ENCODE measurements at regions not wholly inside any gene's neighbourhood (a gene's known extent, or its start where the extent isn't known, plus 50 kb on each side); places are given as distances from the start of the nearest gene placed in this dataset.

DNA sequence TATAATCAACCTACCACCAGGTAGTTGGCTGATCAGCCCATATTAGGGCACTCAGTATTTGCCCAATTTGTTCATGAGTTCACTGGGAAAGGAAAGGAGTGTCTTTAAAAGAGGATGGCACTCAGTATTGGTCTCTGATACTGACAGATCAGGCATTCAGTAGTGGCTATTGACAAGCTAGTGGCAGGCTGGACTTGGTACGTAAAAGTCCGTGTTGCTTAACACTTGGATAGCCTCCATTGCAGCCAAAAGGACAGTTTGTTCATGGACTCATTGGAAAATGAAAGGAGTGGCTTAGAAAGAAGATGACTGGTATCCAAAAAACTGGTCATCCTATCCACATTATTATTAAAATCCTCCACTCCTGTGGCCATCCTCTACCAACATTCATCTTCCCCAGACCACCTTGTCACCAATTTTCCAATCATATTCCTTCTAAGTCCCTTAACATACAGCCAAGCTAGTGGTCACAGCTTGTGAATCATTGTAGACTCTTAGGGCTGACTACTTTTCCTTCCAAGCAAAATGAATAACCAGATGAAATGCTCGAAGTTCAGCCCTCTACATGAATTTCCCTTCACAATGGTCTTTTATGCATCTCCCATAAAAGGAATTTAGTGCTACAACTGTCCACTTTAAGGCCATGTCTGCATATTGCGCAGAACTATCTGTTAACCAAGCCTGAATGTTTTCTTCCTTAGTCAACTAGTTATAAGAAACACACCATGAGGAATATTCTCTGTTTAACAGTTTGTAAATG is 78.6 kb upstream of the MAGI2 start:
- DNase-seq (ENCODE audit: low read depth): no peak
- no peak overlapping the region for H3K4me3 ChIP-seq (ENCODE audit: low read depth, low read length)
- TF ChIP-seq, protein P1, sequence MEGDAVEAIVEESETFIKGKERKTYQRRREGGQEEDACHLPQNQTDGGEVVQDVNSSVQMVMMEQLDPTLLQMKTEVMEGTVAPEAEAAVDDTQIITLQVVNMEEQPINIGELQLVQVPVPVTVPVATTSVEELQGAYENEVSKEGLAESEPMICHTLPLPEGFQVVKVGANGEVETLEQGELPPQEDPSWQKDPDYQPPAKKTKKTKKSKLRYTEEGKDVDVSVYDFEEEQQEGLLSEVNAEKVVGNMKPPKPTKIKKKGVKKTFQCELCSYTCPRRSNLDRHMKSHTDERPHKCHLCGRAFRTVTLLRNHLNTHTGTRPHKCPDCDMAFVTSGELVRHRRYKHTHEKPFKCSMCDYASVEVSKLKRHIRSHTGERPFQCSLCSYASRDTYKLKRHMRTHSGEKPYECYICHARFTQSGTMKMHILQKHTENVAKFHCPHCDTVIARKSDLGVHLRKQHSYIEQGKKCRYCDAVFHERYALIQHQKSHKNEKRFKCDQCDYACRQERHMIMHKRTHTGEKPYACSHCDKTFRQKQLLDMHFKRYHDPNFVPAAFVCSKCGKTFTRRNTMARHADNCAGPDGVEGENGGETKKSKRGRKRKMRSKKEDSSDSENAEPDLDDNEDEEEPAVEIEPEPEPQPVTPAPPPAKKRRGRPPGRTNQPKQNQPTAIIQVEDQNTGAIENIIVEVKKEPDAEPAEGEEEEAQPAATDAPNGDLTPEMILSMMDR (conservative IDR thresholded peaks at IDR 0.05; ENCODE audit: low read depth, low read length): no peak

DNA sequence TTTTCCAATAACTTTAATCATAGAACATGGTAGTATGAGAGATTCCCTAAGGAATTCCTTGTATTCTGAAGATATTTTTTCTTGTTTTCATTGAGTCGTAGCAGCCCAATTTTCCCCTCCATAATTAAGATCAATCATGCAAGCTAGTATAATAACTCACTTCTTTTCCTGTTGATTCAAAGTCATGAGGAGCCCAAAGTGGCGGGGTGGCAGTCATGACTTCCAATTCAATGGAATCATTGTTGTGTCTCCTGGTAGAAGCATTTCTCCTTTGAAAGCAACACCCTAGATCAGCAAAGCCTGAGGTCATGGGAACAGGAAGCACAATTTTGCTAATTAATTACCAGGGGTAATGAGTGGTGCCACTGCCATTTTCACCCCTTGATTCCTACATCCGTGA is 77.6 kb upstream of the MAGI2 start:
- TF ChIP-seq, protein P1 (conservative IDR thresholded peaks at IDR 0.05; ENCODE audit: low read depth, low read length): no peak
- DNase-seq (ENCODE audit: low read depth): no peak
- H3K4me3 ChIP-seq (ENCODE audit: low read depth, low read length): no peak overlapping the region

DNA sequence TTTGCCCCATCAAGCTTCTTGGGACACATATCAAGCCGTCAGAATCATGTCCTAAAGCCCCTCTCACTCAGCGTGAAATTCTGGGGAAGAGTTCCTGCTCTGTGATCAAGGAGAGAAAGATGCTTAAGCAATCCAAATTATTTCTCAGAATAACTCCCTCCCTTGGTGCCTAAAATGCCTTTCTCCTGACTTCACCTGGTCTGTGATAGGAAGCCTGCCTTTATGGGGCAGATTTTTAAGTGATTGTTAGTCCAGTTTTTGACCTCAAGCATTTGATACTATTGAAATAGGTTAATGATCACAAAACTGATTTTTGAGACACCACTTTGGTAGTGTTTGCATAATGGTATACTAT is 76.4 kb upstream of the MAGI2 start:
- H3K4me3 ChIP-seq (ENCODE audit: low read depth, low read length): no peak overlapping the region

DNA sequence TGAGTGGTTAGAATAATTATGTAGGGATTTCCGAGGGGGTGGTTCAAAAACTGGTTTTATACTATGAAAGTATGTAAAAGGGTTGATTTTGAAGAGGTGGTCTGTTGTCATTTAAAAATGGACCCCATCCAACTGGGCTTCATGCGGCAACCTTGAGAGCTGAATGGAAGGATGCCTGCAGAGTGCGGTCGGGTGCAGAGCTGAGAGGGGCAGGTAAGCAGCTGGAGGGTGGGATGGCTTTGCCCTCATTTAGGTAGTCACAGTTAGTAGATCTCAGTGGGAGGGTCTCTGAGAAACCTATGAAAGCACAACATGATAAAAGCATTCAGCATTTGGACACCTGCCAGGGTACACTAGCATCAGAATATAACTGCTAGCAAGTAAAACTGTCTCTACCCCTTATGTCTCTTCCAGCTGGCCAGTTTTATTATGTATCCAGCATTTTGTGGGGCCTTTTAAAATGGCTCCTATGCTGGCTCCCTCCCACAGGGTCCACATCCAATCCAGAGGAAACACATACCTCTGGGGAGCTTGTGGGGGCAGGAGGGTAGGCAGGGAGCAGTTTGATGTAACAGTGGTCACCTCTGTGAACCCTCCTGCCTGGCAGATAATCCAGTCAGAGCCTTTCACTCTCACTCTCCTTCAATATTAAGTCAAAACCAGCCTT is 75.9 kb upstream of the MAGI2 start:
- TF ChIP-seq, protein P1 (conservative IDR thresholded peaks at IDR 0.05; ENCODE audit: low read depth, low read length): no peak
- H3K4me3 ChIP-seq (ENCODE audit: low read depth, low read length): no peak overlapping the region
- no peak for DNase-seq (ENCODE audit: low read depth)

More for the DNA sequence above, 76.4 kb upstream of the MAGI2 start:
- TF ChIP-seq, protein P1 (conservative IDR thresholded peaks at IDR 0.05; ENCODE audit: low read depth, low read length): no peak
- DNase-seq (ENCODE audit: low read depth): no peak

DNA sequence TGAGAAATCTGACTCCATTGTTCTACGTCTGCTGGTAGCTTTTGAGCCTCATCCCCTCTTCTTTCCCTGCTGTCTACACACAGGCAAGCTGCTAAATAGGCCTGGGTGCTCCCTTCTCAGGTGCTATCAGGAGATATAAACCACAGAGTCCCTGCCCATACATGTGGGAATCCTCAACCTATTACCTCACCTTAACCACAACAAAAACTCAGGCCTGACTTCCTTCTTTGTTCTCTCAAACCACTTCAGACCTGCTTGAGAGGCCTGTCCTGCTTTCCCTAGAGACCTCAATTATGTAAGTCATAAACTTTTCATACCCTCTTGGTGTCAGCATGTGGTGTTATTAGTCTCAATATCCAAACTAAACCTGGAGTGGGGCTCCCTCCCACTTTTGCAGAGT is 75.0 kb upstream of the MAGI2 start:
- no peak for DNase-seq (ENCODE audit: low read depth)
- TF ChIP-seq, protein P1 (conservative IDR thresholded peaks at IDR 0.05; ENCODE audit: low read depth, low read length): no peak
- H3K4me3 ChIP-seq (ENCODE audit: low read depth, low read length): no peak overlapping the region

DNA sequence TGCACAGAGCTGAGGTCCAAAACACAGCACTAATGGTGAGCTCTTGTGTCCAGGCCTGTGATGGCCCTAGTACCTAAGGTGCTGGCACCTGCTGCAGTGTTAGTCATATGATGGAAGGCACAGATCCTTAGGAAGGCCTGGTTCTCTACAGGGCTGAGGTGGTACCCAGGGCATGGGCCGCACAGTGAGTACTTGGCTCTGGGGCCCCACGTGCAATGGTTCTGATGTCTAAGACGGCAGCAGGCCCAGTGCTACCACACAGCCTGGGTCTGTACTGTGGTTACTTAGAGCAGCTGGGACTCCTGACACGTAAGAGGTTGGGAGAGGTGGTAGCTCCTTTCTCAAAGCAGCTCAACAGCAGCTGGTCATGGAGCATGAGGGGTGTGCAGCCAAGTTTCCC is 70.6 kb upstream of the MAGI2 start:
- TF ChIP-seq, protein P1 (conservative IDR thresholded peaks at IDR 0.05; ENCODE audit: low read depth, low read length): no peak

DNA sequence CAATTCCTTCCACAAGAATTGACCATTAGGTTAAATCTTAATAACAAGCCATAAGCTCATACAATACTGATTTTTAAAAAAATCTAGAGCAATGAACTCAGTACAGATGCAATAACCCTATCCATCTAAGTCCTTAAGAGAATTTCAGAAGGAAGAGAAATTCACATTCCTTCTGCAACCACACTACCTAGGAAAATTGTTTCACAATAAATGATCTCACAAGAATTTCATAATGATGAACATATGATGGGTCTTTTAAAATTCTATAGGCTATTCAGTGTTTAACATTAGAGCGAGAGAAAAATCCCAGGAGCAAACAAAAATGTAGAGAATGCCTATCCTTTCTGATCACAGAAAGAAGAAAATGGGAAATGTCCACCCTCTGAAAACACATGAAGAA is 70.0 kb upstream of the MAGI2 start:
- TF ChIP-seq, protein P1 (conservative IDR thresholded peaks at IDR 0.05; ENCODE audit: low read depth, low read length): no peak
- DNase-seq (ENCODE audit: low read depth): no peak
- H3K4me3 ChIP-seq (ENCODE audit: low read depth, low read length): no peak overlapping the region

More for the DNA sequence above, 70.6 kb upstream of the MAGI2 start:
- no peak overlapping the region for H3K4me3 ChIP-seq (ENCODE audit: low read depth, low read length)
- no peak for DNase-seq (ENCODE audit: low read depth)
